GM18858 (cell line): ENCODE measurements at regions not wholly inside any gene's neighbourhood (a gene's known extent, or its start where the extent isn't known, plus 50 kb on each side); places are given as distances from the start of the nearest gene placed in this dataset.
"Not testable (repeated sequence)": the region's sequence is repeated elsewhere in the genome, so short reads cannot be mapped to it uniquely, and the experiment has no call there.

Experiments
- ATAC-seq: cut with Tn5 transposase; IDR thresholded peaks from one replicate; pipeline ENCODE4 v1.9.1; 2021; ENCODE audit not compliant: unreplicated experiment

- no peak for ATAC-seq
Observed at GRCh38 chr12:25861226-25861625, 97.3 kb upstream of the RASSF8 start.

- ATAC-seq: no peak
Observed at GRCh38 chr12:25864306-25865276, 93.9 kb upstream of the RASSF8 start.

- no peak for ATAC-seq
Observed at GRCh38 chr12:25866586-25867378, 91.7 kb upstream of the RASSF8 start.

GRCh38 chr12:25868193-25868592 is 90.3 kb upstream of the RASSF8 start:
- no peak for ATAC-seq

- no peak for ATAC-seq
Observed at GRCh38 chr12:25872137-25872536, 86.3 kb upstream of the RASSF8 start.

- no peak for ATAC-seq
Observed at GRCh38 chr12:25875661-25876060, 82.8 kb upstream of the RASSF8 start.

- no peak for ATAC-seq
Observed at GRCh38 chr12:25876383-25877045, 82.0 kb upstream of the RASSF8 start.

- no peak for ATAC-seq
Observed at GRCh38 chr12:25877446-25877845, 81.0 kb upstream of the RASSF8 start.

- ATAC-seq: no peak
Observed at GRCh38 chr12:25882266-25882665, 76.2 kb upstream of the RASSF8 start.

- ATAC-seq: no peak
Observed at GRCh38 chr12:25883026-25883916, 75.2 kb upstream of the RASSF8 start.

- no peak for ATAC-seq
Observed at GRCh38 chr12:25884024-25884919, 74.2 kb upstream of the RASSF8 start.

- ATAC-seq: no peak
Observed at GRCh38 chr12:25884920-25885234, 73.6 kb upstream of the RASSF8 start.

GRCh38 chr12:25886396-25886795 is 72.1 kb upstream of the RASSF8 start:
- no peak for ATAC-seq

- no peak for ATAC-seq
Observed at GRCh38 chr12:25887367-25887766, 71.1 kb upstream of the RASSF8 start.

GRCh38 chr12:25889185-25889584 is 69.3 kb upstream of the RASSF8 start:
- ATAC-seq: no peak

GRCh38 chr12:25891095-25891494 is 67.4 kb upstream of the RASSF8 start:
- ATAC-seq: not testable (repeated sequence)

- ATAC-seq: no peak
Observed at GRCh38 chr12:25894759-25895158, 63.7 kb upstream of the RASSF8 start.

GRCh38 chr12:25896981-25897380 is 61.5 kb upstream of the RASSF8 start:
- ATAC-seq: no peak

- no peak for ATAC-seq
Observed at GRCh38 chr12:25903603-25904245, 54.8 kb upstream of the RASSF8 start.
